ENCODE measurements at regions not wholly inside any gene's neighbourhood (a gene's known extent, or its start where the extent isn't known, plus 50 kb on each side); places are given as distances from the start of the nearest gene placed in this dataset.

DNA sequence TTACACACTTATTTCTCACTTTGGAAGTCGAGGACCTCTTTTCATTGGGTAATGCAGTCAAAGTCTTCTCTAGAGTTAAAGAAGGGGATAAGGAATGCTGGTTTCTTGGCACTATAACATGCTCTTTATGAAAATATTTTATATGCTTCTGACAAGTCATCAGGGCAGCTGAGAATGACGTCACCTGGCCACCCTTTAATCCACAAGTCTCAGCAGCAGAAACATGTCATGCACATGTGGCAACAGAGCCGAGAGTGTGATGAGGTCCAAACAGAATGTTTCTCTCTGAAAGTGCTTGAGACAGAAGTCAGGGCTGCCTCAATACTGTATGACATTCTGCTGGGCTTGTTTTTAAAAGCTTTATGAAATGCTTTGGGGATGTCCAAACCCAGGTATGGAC, 63.5 kb upstream of the C10orf90 start:
- SMC1A ChIA-PET (ENCODE audit: uncharacterized antibody, unreplicated experiment) = no interaction called here
- H4K20me1 ChIP-seq (ENCODE audit: control insufficient read depth, insufficient read depth) = no peaks in the 10 kb centered on the region
- 2% methylated on average over 3 of the region's 3 CpGs for WGBS (ENCODE audit: insufficient coverage, insufficient replicate concordance, low lambda C conversion rate, missing lambda C conversion rate)
- no peak overlapping the region for H3K4me3 ChIP-seq
- no peak overlapping the region for H2AFZ ChIP-seq (ENCODE audit: control insufficient read depth, low read depth, low read length)
- H3K27me3 ChIP-seq (replicated peaks in 1 of 2; ENCODE audit: control insufficient read depth in 2 of 2, insufficient read depth in 2 of 2, low read length in 1 of 2) = no peaks in the 10 kb centered on the region
- H3K79me2 ChIP-seq (ENCODE audit: control insufficient read depth, insufficient read depth, low read length) = no peaks in the 10 kb centered on the region
- H3K9ac ChIP-seq (ENCODE audit: control insufficient read depth, insufficient read depth, low read length) = no peak overlapping the region
- in situ Hi-C loops (cut with MboI) = no loop called here
- BruUV-seq (replicated peaks) = no TSS peak
- no peak overlapping the region for H3K4me2 ChIP-seq (ENCODE audit: control insufficient read depth, insufficient read depth)
- POLR2A ChIA-PET = no interaction called here
- RAD21 ChIA-PET (ENCODE audit: unreplicated experiment) = no interaction called here
- intact Hi-C loops (cut with micrococcal nuclease; ENCODE audit: unreplicated experiment) = no loop called here
- no peak for TF ChIP-seq NR2F1 (conservative IDR thresholded peaks at IDR 0.05)
- no peak for TF ChIP-seq ZBTB4 (CRISPR knock-in tag; IDR thresholded peaks at IDR 0.05)
- no peak for TF ChIP-seq KDM1A (IDR thresholded peaks at IDR 0.05; ENCODE audit: borderline replicate concordance)
- TF ChIP-seq MYC (IDR thresholded peaks at IDR 0.05; ENCODE audit: insufficient read depth, insufficient read length, insufficient replicate concordance, low read length, severe bottlenecking) = no peak
- no peak for TF ChIP-seq TCF3 (IDR thresholded peaks at IDR 0.05; ENCODE audit: borderline replicate concordance, insufficient read depth, low read depth, low read length)
- TF ChIP-seq ZBTB11 (CRISPR knock-in tag; IDR thresholded peaks at IDR 0.05) = no peak
- no peak for FAIRE-seq
- H3K27ac ChIP-seq (ENCODE audit: control insufficient read depth, insufficient read depth) = no peak overlapping the region
- CTCF ChIA-PET = no interaction called here
- H3K36me3 ChIP-seq (ENCODE audit: control insufficient read depth in 2 of 2, insufficient read depth in 2 of 2, low read length in 1 of 2) = no peaks in the 10 kb centered on the region
- no peak for DNase-seq (ENCODE audit: low read depth, low spot score)
- no peaks in the 10 kb centered on the region for H3K9me3 ChIP-seq (replicated peaks; ENCODE audit: control insufficient read depth, insufficient read depth, low read length)
- H3K4me1 ChIP-seq (ENCODE audit: control insufficient read depth, insufficient read depth, low read length) = no peaks in the 10 kb centered on the region
- ATAC-seq = no peak

Data from GM12878 (cell line).